ENCODE measurements at regions not wholly inside any gene's neighbourhood (a gene's known extent, or its start where the extent isn't known, plus 50 kb on each side); places are given as distances from the start of the nearest gene placed in this dataset.

DNA sequence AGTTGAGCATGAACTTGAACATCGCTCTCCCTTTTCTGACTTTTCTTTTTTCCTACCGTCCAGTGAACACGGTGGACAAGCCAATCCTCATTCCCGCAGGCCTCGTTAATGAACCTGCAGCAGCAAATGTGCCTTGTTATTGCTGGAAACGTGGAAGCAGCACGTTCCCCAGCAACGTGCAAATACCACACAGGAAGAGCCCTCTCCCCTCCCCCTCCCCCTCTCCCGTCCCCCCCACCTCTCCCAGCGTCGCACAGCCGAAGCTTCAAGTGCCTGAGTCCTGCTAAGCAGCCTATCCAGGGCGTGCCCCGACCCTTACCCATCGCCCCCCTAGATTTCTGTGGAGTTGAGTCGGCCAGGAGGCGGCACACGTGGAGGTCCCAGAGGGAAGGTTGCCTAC lies 219.9 kb downstream of the BCOR start:
- Histone ChIP-seq H2BK15ac (ENCODE audit: low read depth, poor library complexity, severe bottlenecking) (no peak overlapping the region), H3K23ac (ENCODE audit: low read length in 2 of 2) (no peak overlapping the region), H2BK5ac (ENCODE audit: low read depth, low read length, poor library complexity, severe bottlenecking) (no peak overlapping the region), H3K4me3 (ENCODE audit: insufficient read depth in 1 of 2, low read depth in 1 of 2, low read length in 2 of 2) (no peak overlapping the region), H3K4ac (ENCODE audit: low read depth in 1 of 2, low read length in 2 of 2) (no peak overlapping the region), H3K4me1 (ENCODE audit: control insufficient read depth, insufficient read depth, low read depth, low read length) (no peaks in the 10 kb centered on the region), H3K27me3 (ENCODE audit: control insufficient read depth in 1 of 2, insufficient read depth in 1 of 2, low read length in 2 of 2) (peaks cover 0 to 57% of the 10 kb centered on the region in 2 experiments), H3K9me3 (ENCODE audit: control insufficient read depth, low read length) (peaks cover 7% of the 10 kb centered on the region), H2AK5ac (ENCODE audit: low read length, severe bottlenecking) (no peak overlapping the region), H3K14ac (ENCODE audit: low read length in 2 of 2) (no peak overlapping the region), H3K36me3 (ENCODE audit: control insufficient read depth in 1 of 2, insufficient read depth in 2 of 2, low read depth in 1 of 2, low read length in 2 of 2) (no peaks in the 10 kb centered on the region), H2BK120ac (ENCODE audit: low read depth, low read length) (no peak overlapping the region), H3K4me2 (ENCODE audit: low read length, poor library complexity, severe bottlenecking) (no peak overlapping the region), H3K9ac (ENCODE audit: low read length) (no peak overlapping the region), H3K79me1 (replicated peaks; ENCODE audit: low read length, poor library complexity, severe bottlenecking) (no peaks in the 10 kb centered on the region), H4K8ac (ENCODE audit: low read length) (no peak overlapping the region), H3K27ac (ENCODE audit: low read length, poor library complexity, severe bottlenecking) (no peak overlapping the region), H4K91ac (ENCODE audit: low read length) (no peak overlapping the region), H2AFZ (ENCODE audit: low read depth, low read length) (no peak overlapping the region), H2BK12ac (ENCODE audit: low read length in 2 of 2) (no peak overlapping the region), H3K18ac (ENCODE audit: low read depth in 1 of 2, low read length in 2 of 2) (no peak overlapping the region)
- WGBS = 56% methylated on average over 17 of the region's 18 CpGs
- DNase-seq = no peak

DNA sequence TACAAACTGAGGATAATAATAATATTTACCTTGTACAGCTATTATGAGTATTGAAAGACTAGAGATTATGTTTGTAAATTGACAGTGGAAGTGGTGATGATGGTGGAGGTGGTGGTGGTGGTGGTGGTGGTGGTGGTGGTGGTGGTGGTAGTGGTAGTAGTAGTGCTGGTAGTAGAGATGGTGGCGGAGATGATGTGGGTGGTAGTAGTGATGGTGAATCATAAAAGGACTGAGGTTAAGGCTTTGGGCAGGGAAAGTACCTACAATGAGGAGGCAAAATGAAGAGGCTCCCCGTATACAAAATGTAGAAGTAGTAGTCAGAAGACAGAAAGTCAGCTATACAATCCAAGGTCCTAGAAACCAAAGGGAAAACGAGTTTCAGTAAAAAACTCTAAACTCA lies 214.1 kb downstream of the BCOR start:
- no peak for DNase-seq
- H3K9me3 ChIP-seq (ENCODE audit: control insufficient read depth, low read length) = peaks cover 20% of the 10 kb centered on the region
- H3K36me3 ChIP-seq (ENCODE audit: control insufficient read depth in 1 of 2, insufficient read depth in 2 of 2, low read depth in 1 of 2, low read length in 2 of 2) = no peaks in the 10 kb centered on the region

DNA sequence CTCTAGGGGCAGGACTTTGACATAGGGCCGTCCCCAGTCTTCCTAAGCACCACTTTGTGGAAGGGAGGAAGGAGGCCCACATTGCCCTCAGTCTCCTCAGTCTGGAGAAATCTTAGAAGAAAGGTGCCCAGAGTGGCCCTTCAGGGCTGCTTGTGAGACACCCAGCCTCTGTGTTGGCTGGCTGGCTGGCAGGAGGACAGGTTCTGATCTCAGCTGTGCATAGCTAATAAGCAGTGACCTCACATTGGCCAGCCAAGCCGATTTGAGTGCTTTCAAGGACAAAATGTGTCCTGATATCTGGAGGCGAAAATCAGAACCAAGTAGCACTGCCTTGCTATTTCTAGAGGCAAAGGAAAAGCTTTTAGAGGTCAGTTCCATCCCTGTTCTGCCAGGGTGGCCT lies 211.5 kb downstream of the BCOR start:
- H2AFZ ChIP-seq (ENCODE audit: low read depth, low read length) = no peak overlapping the region
- peaks cover 20% of the 10 kb centered on the region for H3K9me3 ChIP-seq (ENCODE audit: control insufficient read depth, low read length)
- H3K27ac ChIP-seq (ENCODE audit: low read length, poor library complexity, severe bottlenecking) = no peak overlapping the region
- H3K36me3 ChIP-seq (ENCODE audit: control insufficient read depth in 1 of 2, insufficient read depth in 2 of 2, low read depth in 1 of 2, low read length in 2 of 2) = no peaks in the 10 kb centered on the region
- H3K27me3 ChIP-seq (ENCODE audit: control insufficient read depth in 1 of 2, insufficient read depth in 1 of 2, low read length in 2 of 2) = peaks cover 0 to 75% of the 10 kb centered on the region in 2 experiments
- no peak overlapping the region for H2BK12ac ChIP-seq (ENCODE audit: low read length in 2 of 2)
- H3K4ac ChIP-seq (ENCODE audit: low read depth in 1 of 2, low read length in 2 of 2) = no peak overlapping the region
- H2AK5ac ChIP-seq (ENCODE audit: low read length, severe bottlenecking) = no peak overlapping the region
- no peak overlapping the region for H3K14ac ChIP-seq (ENCODE audit: low read length in 2 of 2)
- no peak overlapping the region for H3K18ac ChIP-seq (ENCODE audit: low read depth in 1 of 2, low read length in 2 of 2)
- H2BK120ac ChIP-seq (ENCODE audit: low read depth, low read length) = no peak overlapping the region
- no peak overlapping the region for H3K23ac ChIP-seq (ENCODE audit: low read length in 2 of 2)
- H4K91ac ChIP-seq (ENCODE audit: low read length) = no peak overlapping the region
- peak overlapping the region; percentile 48 for H2BK15ac ChIP-seq (ENCODE audit: low read depth, poor library complexity, severe bottlenecking)
- no peaks in the 10 kb centered on the region for H3K79me1 ChIP-seq (replicated peaks; ENCODE audit: low read length, poor library complexity, severe bottlenecking)
- no peak overlapping the region for H4K8ac ChIP-seq (ENCODE audit: low read length)
- no peak overlapping the region for H2BK5ac ChIP-seq (ENCODE audit: low read depth, low read length, poor library complexity, severe bottlenecking)
- WGBS = 92% methylated on average over 3 of the region's 3 CpGs
- no peak for DNase-seq
- H3K4me1 ChIP-seq (ENCODE audit: control insufficient read depth, insufficient read depth, low read depth, low read length) = no peaks in the 10 kb centered on the region
- H3K4me3 ChIP-seq (ENCODE audit: insufficient read depth in 1 of 2, low read depth in 1 of 2, low read length in 2 of 2) = no peak overlapping the region
- H3K4me2 ChIP-seq (ENCODE audit: low read length, poor library complexity, severe bottlenecking) = no peak overlapping the region
- H3K9ac ChIP-seq (ENCODE audit: low read length) = no peak overlapping the region

More for the DNA sequence above, 214.1 kb downstream of the BCOR start:
- H3K27me3 ChIP-seq (ENCODE audit: control insufficient read depth in 1 of 2, insufficient read depth in 1 of 2, low read length in 2 of 2) = peaks cover 0 to 64% of the 10 kb centered on the region in 2 experiments
- H2BK5ac ChIP-seq (ENCODE audit: low read depth, low read length, poor library complexity, severe bottlenecking) = no peak overlapping the region
- no peak overlapping the region for H2BK120ac ChIP-seq (ENCODE audit: low read depth, low read length)
- no peak overlapping the region for H3K4me3 ChIP-seq (ENCODE audit: insufficient read depth in 1 of 2, low read depth in 1 of 2, low read length in 2 of 2)
- H3K79me1 ChIP-seq (replicated peaks; ENCODE audit: low read length, poor library complexity, severe bottlenecking) = no peaks in the 10 kb centered on the region
- H3K14ac ChIP-seq (ENCODE audit: low read length in 2 of 2) = no peak overlapping the region
- no peak overlapping the region for H2AFZ ChIP-seq (ENCODE audit: low read depth, low read length)
- H4K91ac ChIP-seq (ENCODE audit: low read length) = no peak overlapping the region
- no peak overlapping the region for H3K4me2 ChIP-seq (ENCODE audit: low read length, poor library complexity, severe bottlenecking)
- H3K18ac ChIP-seq (ENCODE audit: low read depth in 1 of 2, low read length in 2 of 2) = no peak overlapping the region
- H3K27ac ChIP-seq (ENCODE audit: low read length, poor library complexity, severe bottlenecking) = no peak overlapping the region
- no peak overlapping the region for H2AK5ac ChIP-seq (ENCODE audit: low read length, severe bottlenecking)
- H3K9ac ChIP-seq (ENCODE audit: low read length) = no peak overlapping the region
- no peak overlapping the region for H3K4ac ChIP-seq (ENCODE audit: low read depth in 1 of 2, low read length in 2 of 2)
- no peak overlapping the region for H2BK12ac ChIP-seq (ENCODE audit: low read length in 2 of 2)
- H3K4me1 ChIP-seq (ENCODE audit: control insufficient read depth, insufficient read depth, low read depth, low read length) = no peaks in the 10 kb centered on the region
- no peak overlapping the region for H3K23ac ChIP-seq (ENCODE audit: low read length in 2 of 2)
- H2BK15ac ChIP-seq (ENCODE audit: low read depth, poor library complexity, severe bottlenecking) = no peak overlapping the region
- H4K8ac ChIP-seq (ENCODE audit: low read length) = no peak overlapping the region
- no CpG with 5 or more reads among the region's 3 CpGs for WGBS

DNA sequence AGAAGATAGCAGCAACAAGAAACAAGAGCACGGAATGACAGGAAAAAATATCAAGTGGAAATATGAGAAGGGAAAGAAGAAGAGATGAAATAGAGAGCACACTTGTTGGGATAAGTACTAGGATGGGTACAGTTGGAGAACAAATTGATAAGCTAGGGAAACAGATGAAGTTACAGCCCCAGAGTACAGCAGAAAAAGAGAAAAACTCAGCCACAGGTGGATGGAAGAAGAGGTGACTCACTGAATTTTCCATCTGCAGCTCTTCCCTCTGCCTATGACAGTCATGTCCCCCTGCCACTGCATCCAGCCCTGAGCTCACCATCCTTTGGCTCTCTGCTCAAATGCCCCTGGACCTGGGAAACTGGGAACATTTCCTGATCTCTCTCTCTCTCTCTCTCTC lies 209.0 kb downstream of the BCOR start:
- H3K14ac ChIP-seq (ENCODE audit: low read length in 2 of 2) = no peak overlapping the region
- H3K4me1 ChIP-seq (ENCODE audit: control insufficient read depth, insufficient read depth, low read depth, low read length) = no peaks in the 10 kb centered on the region
- no peak overlapping the region for H3K18ac ChIP-seq (ENCODE audit: low read depth in 1 of 2, low read length in 2 of 2)
- no peak overlapping the region for H3K9ac ChIP-seq (ENCODE audit: low read length)
- H3K27me3 ChIP-seq (ENCODE audit: control insufficient read depth in 1 of 2, insufficient read depth in 1 of 2, low read length in 2 of 2) = peaks cover 0 to 61% of the 10 kb centered on the region in 2 experiments
- no peak overlapping the region for H3K4ac ChIP-seq (ENCODE audit: low read depth in 1 of 2, low read length in 2 of 2)
- H3K79me1 ChIP-seq (replicated peaks; ENCODE audit: low read length, poor library complexity, severe bottlenecking) = no peaks in the 10 kb centered on the region
- no peak overlapping the region for H3K4me3 ChIP-seq (ENCODE audit: insufficient read depth in 1 of 2, low read depth in 1 of 2, low read length in 2 of 2)
- H2AFZ ChIP-seq (ENCODE audit: low read depth, low read length) = no peak overlapping the region
- no peak overlapping the region for H2BK12ac ChIP-seq (ENCODE audit: low read length in 2 of 2)
- no peak overlapping the region for H3K4me2 ChIP-seq (ENCODE audit: low read length, poor library complexity, severe bottlenecking)
- no peak overlapping the region for H3K27ac ChIP-seq (ENCODE audit: low read length, poor library complexity, severe bottlenecking)
- no peak overlapping the region for H2BK120ac ChIP-seq (ENCODE audit: low read depth, low read length)
- H3K9me3 ChIP-seq (ENCODE audit: control insufficient read depth, low read length) = peaks cover 7% of the 10 kb centered on the region
- no peak overlapping the region for H2BK5ac ChIP-seq (ENCODE audit: low read depth, low read length, poor library complexity, severe bottlenecking)
- H3K23ac ChIP-seq (ENCODE audit: low read length in 2 of 2) = no peak overlapping the region
- DNase-seq = no peak
- no peak overlapping the region for H4K91ac ChIP-seq (ENCODE audit: low read length)
- no peak overlapping the region for H4K8ac ChIP-seq (ENCODE audit: low read length)
- no peak overlapping the region for H2BK15ac ChIP-seq (ENCODE audit: low read depth, poor library complexity, severe bottlenecking)
- H3K36me3 ChIP-seq (ENCODE audit: control insufficient read depth in 1 of 2, insufficient read depth in 2 of 2, low read depth in 1 of 2, low read length in 2 of 2) = no peaks in the 10 kb centered on the region
- H2AK5ac ChIP-seq (ENCODE audit: low read length, severe bottlenecking) = no peak overlapping the region
- WGBS = 95% methylated on average over 1 of the region's 1 CpG
